ENCODE measurements at regions not wholly inside any gene's neighbourhood (a gene's known extent, or its start where the extent isn't known, plus 50 kb on each side); places are given as distances from the start of the nearest gene placed in this dataset.
"Not testable (repeated sequence)": the region's sequence is repeated elsewhere in the genome, so short reads cannot be mapped to it uniquely, and the experiment has no call there.

DNA sequence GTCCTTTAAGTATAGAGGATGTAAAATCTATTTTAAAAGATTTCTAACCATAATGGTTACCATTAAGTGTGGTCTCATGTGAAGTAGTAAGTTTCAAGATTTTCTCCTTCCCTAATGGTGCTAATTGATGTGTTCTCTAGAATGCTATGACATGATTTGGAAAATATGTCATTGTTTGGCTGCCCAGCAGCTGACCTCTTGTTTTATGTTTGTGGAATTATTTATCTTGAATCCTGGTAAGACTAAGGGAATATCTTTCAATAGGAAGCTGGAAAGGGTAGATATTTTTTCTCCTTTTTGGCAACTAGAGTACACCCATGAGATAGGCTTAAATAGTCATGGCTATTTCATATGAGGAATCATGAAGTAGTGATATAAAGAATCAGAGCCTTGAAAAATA lies 139.8 kb upstream of the CHODL start:
- no peak for DNase-seq (ENCODE audit: low spot score)

DNA sequence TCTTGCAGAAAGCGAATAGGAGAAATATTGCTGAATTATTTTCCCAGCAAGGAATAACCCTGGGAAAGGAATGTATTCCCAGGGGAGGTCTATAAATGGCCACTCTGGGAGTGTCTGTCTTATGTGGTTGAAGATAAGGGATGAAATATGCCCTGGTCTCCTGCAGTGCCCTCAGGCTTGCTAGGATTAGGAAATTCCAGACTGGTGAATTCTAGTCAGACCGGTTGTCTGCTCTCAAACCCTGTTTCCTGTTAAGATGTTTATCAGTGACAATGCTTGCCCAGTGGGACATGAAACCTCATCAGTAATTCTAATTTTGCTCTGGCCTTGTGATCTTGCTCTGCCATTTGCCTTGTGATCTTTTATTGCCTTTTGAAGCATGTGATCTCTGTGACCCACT lies 148.2 kb upstream of the CHODL start:
- not testable (repeated sequence) for DNase-seq (ENCODE audit: low spot score)

DNA sequence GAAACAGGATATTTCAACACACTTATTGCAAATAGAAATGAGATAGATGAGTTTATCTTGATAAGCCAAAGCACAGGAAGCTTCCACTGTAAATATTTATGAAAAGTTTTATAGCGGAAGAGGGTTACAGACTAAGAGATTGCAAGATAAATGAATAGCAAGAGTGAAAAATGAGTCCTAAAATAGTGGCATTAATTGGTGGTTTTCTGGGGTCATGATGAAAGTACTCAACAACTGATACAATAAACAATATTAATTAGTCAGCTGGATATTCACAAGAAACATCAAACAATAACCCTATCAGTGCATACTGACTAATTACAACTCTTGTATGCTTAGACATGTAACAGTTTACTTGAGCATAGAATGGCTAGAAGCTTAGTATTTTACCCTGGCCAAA lies 154.8 kb upstream of the CHODL start:
- no peak for DNase-seq (ENCODE audit: low spot score)

DNA sequence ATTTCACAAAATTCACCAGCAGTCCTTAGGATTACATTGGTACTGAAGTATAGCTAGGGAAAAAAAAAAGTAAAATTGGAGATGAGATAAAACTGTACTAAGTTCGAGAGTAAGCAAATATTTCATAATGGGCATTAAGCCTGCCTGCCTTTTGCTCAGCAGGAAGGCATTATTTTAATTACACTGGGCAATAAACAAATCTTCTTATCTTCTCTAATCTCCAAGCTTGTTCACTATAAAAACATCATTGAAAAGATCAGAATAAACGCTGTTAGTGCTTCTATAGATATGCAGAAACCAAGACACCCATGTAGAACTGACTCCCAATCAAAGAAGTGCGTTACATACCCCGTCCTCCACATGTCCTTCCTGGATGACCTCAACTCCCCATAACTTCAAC lies 174.2 kb upstream of the CHODL start:
- no peak for DNase-seq (ENCODE audit: low spot score)

DNA sequence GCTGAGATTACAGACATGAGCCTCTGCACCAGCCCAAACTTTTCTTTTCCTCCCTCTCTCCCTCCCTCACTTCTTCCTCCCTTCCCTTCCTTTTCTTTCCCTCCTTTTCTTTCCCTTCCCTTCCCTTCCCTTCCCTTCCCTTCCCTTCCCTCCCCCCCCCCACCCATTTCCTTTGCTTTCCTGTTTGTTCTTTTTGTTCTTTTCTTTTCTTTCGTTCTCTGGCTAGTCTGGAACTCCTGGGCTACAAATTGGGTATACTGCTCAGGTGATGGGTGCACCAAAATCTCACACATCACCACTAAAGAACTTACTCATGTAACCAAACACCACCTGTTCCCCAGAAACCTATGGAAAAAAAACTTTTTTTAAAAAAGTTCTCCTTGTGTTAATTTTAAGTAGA lies 174.8 kb upstream of the CHODL start:
- DNase-seq (ENCODE audit: low spot score): no peak

DNA sequence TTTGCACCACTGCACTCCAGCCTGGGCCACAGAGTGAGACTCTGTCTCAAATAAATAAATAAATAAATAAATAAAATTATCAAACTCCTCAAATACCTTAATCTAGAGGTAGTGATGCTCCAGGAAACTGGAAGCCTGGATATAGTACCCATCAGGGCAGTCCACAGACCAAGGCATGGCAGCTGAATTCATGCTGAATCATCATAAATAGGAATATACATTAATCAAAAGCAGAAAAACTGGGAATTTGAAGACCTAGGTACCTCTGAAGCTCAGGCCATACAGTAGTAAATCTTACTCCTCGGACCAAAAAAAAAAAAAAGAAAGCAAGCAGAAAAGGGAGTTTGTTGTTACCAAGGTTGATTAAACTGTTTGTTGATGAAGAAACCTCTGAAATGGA lies 184.2 kb upstream of the CHODL start:
- no peak for DNase-seq (ENCODE audit: low spot score)

DNA sequence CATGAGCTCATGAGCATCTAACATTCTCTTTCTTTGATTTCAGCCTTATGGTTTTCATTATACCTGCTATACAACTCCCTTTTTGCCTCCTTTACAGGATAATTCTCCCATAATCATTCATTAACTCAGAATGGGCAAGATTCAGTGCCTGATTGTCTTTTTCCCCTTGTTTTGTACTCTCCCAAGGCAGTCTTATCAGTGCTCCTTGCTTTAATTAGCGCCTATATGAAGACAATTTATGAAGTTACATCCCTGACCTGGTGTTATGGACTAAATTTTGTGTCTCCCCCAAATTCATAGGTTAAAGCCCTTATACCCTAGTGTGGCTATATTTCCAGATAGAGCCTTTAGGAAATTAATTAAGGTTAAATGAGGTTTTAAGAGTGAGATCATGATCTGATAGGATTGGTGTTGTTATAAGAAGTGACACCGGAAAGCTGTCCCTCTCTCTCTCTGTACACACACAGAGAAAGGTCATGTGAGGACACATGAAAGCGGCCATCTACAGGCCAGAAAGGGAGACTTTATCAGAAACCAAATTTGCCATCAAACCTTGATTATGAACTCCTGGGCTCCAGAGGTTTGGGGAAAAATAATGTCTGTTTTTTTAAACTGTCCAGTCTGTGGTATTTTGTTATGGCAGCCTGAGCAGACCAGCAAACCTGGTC lies 185.8 kb upstream of the CHODL start:
- no peak for DNase-seq (ENCODE audit: low spot score)

DNA sequence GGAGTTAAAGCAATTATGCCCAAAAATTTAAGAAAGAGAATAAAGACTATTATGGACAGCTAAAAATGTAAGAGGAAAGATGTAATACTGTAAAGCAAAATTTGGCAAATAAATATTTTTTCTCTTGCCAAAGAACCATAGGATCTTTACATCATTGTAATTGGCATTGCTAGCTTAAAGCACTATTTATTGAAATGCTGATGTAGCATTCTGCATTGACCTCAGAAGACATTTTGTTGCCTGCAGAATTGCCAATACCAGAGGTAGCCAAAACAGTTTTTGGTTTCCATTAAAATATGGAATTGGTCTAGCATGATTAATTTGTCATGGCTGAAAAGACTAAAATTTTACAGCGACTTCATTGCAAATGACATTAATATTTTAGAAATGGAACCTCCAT lies 191.5 kb upstream of the CHODL start:
- no peak for DNase-seq (ENCODE audit: low spot score)

DNA sequence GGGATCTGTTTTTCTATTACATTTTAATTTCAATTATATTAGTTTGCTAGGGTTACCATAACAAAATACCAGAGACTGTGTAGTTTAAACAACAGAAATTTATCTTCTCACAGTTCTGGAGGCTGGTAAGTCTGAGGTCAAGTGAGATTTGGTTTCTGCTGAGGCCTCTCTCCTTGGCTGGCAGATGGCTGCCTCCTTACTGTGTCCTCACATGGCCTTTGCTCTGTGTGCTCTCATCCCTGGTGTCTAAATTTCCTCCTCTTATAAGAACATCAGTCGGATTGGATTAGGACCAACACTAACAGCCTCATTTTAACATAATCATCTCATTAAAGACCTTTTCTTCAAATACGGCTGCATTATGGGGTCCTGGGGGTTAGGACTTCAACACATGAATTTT lies 195.2 kb upstream of the CHODL start:
- DNase-seq (ENCODE audit: low spot score): no peak

DNA sequence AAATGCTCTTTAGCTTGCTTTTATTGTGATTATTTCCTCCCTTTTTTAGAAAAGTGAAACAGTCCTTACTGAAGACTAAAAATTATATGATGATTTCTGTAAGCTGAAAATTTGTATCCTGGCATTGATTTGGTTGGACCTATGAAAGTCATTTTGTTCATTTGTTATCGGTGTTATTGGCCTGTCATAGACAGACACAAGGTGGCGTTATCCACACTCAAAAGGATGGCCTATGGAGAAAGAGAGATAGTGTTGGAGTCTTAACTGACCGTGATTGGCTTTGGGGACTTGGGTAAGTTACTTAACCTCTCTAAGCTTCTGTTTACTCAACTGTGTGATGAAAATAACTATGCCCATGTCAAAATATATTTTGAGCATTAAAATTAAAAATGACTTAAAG lies 203.6 kb upstream of the CHODL start:
- peak; percentile 63 for DNase-seq (ENCODE audit: low spot score)

DNA sequence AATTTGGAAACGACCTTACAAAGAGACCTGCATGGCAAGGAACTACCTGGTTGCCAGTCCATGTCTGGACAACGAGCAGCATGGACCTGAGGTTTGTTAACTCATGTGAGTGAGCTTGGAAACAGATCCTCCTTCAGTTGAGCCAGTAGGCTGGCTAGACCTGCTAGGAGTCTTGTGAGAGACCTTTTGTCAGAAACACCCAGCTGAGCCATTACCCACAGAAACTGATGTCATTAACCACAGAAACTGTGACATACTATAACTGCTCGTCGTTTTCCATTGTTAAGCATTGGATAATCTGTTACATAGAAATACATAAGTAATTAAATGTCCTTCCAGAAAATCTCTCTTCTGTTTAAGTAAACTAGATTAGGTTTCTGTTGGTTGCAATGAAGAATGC lies 211.1 kb upstream of the C21orf91 start:
- DNase-seq (ENCODE audit: low spot score): no peak

DNA sequence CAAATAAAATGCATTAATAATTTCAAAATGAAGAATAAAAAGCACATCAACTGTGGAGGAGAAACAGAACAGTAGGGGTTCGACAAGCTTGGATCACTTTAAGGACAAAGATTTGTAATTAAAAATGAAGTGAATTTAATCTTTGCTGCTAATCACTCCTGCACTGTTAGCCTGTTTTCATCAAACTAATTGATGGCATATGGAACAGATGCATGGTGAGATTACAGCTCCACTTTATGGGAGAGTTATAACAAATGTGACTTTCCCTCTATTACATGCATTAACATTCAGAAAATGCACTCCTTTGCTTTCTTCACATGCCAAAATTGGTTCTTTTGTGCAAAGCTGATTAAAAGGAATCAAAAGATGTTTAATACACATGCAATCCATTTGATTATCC lies 207.2 kb upstream of the C21orf91 start:
- DNase-seq (ENCODE audit: low spot score): no peak

DNA sequence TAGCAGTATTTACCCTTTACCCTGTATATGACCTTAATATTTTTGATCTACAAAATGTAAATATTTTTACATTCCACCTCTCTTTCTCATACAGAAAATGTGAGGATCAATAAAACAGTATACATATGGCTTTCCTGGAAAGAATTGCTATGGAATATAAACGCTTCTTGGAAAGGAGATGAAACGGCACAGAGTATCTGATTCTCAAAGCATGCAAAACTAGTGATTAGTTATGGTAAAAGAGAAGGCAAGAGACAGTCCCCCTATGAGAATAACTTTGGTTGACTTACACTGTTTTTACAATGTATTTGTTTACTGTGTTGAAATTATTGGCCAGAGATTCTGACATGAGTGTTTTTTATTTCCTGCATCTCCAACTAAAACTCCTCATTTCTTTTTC lies 204.6 kb upstream of the C21orf91 start:
- no peak for DNase-seq (ENCODE audit: low spot score)

DNA sequence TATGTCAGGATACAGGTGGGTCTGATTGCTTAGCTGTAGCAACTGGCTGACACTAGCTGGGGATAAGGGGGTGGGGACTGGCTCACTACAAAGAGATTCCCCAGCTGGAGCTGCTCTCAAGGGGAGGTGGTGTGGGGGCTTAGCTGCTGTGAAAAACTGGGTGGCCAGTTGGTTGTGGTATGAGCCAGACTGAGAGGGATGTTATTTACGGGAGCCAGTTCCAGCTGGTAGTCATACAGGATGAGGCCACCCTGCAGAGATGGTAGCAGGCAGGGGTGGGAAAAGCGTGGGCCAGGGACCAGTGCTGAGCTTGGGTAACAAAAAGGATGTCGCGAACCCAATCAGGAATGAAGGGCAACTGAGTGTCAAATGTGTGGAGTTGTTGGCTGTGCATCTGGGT lies 204.0 kb upstream of the C21orf91 start:
- no peak for DNase-seq (ENCODE audit: low spot score)

DNA sequence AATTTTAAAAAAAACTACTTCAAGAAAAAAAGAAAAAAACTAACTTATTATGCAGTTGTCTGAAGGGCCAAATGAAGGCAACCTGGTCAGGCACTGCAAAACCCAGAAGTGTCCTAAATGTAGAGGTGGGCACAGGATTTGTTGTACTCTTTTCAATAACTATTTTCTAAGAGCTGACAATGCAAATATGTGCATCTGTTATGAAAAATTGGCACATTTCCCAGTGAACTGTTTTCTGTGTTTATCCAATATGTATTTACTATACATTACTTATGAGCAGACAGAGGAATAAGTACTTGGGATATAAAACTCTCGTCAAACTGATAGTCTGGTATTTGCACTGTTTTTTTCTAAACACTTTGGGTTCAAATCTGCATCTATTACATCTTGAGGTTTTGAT lies 188.0 kb upstream of the C21orf91 start:
- DNase-seq (ENCODE audit: low spot score): no peak

DNA sequence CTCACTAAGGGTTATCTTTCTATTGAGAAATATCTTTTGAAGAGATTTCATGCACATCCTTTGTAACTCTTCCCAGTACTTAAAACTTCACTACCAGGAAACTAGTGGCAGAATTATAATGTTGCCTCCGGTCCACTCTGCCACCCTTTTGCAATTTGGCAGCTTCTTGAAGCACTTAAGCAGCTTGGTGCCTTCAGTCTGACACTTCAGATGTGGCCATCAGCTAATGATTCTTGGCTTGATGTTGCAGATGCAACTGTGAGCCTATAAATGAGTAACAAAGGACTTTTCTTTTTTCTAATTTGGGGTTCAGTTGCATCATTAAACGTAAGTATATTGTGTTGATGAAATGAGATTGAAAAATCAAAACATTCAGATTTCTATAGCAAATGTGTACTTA lies 187.5 kb upstream of the C21orf91 start:
- DNase-seq (ENCODE audit: low spot score): no peak

DNA sequence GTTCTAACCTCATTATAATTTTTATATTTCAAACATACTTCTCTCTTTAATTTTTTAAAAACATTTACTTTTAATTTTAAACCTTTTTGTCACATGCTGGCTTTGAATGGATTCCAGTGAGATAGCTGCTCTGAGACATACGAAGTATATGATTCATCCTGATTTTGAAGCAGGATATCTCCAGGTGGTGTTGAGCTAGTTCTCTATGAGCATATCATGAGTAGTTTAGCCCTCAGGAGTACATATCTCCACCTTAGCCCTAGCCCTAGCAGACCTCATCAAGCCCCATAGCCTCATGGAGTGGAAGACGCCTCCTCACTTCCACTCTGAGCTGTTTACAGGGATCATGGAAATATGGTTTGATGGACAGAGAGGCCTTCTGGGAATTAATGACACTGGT lies 183.2 kb upstream of the C21orf91 start:
- DNase-seq (ENCODE audit: low spot score): no peak

DNA sequence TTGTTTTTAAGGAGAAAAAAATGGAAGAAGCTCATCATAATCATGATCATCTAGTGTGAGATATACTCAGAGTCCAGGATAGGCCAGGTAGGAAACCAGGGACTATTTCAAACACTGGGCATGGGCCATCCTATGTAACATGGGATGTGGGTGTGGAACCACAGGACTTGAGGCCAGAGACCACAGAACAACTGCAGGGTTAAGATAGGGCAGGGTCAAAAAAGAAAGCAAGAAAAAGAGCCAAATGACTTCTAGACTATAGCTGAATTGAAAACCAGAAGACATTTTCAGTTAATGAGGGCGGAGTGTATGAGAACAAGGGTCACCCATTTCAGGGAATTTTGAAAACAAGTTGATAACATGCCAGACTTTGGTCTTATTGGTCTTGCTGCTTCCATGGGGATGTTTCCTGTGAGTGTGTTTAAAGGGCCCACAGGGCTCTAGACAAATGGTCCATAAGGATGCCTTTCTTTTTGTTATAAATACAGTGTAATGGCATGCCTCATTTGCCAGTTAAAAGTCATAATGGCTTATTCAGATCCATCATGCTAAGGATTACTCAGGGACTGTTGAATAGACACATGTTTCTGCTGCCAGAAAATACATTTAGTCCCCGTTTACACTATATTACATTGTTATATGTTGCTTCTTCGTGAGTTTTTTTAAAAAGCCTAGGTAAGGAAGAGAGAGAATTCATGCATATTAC lies 182.0 kb upstream of the C21orf91 start:
- no peak for DNase-seq (ENCODE audit: low spot score)

DNA sequence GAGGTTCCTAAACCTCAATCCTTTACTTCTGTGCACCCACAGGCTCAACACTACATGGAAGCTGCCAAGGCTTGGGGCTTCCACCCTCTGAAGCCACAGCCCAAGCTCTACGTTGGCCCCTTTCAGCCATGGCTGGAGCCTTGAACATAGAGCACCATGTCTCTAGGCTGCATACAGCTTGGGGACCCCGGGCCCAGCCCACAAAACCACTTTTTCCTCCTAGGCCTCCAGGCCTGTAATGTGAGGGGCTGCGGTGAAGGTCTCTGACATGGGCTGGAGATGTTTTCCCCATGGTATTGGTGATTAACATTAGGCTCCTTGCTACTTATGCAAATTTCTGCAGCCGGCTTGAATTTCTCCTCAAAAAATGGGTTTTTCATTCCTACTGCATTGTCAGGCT lies 179.4 kb upstream of the C21orf91 start:
- DNase-seq (ENCODE audit: low spot score): not testable (repeated sequence)

DNA sequence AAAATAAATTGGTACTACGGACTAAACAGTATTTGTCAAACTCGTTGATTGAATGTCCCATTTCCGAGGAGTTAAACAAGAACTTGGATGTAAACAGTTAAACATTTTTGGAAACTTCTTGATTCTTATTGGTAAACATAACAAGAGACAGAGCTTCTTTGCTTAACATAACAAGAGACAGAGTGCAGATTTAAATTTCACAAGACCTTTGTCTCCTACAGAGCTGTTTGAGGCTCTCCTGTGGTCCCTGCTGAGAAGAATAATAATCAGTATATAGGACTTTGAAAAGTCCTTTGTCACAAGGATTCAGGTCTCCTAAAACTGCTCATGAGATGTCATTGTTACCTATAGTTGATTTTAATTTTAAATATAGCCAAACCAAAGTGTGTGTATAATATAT lies 170.6 kb upstream of the C21orf91 start:
- no peak for DNase-seq (ENCODE audit: low spot score)

DNA sequence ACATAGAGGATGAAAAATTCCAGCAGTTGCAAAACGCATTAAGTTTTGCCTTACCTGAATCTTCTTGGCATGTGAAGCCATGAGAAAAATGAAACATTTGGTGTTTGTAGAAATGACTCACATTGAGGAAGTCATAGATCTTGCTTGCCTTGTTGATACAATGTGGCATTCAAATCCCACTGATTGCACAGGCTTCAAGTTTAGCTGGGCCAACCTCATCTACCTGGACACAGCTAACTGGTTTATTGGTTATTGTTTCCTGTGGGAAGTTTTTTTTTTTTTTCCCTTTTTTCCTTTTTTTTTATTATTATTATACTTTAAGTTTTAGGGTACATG lies 168.9 kb upstream of the C21orf91 start:
- no peak for DNase-seq (ENCODE audit: low spot score)

DNA sequence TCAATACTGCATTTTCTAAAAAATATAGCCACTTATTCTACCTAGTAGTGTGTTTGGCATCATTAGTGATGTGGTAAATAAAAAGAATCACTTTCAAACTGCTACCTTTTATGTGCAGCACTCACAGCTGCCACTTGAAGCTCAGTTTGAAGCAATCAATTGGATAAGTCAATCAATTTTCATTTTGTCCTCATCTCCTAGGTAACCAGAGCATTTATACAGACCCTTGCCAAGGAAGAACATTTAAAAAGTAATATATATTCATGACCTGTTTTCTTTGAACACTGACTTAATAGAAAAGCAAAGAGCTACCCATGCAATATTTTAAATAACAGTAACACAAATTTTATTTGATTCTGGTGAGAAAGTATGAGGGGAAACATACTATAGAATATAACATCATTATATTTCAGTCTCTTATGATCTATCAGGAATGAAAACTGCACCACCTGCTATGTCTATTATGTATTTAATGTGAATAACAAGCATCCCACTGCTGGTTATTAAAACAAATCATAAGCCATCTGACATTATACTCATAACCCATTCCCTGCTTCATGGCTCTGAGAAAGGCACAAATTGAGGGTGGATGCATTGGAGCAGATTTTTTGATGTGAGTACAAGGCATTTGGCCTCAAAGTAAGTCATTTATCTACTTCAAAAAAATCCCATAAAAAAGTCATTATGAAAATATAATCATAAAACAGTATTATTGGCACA lies 168.4 kb upstream of the C21orf91 start:
- no peak for DNase-seq (ENCODE audit: low spot score)

DNA sequence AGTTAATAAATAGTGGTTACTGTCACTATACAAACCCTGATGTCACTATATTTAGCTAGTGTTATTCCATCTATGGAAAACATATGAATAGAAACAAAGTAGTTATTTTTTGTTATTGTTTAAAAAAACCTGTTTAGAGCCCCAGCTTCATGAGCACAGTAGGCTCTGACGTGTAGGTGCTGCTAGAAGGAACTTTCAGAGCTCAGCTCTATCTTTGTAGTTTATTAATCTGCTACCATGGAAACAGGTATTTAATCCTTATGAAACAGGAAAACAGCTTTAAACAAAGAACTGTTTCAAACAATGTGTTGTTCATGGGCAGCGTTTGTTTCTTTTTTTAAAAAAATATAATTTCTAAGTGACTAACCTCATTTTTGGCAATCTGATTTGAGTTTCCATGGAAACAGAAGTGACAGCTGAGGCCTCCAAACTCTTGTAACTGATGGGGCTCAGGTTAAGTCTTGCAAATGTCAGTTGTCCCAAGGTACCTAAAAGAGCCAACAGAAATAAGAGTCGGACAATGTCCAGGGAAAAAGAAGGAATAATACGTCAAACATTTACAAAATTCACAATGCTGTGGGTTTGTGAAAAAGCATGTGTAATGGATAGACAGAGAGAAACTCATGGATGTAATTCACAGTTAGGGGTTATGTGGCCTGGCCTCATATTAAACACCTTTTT lies 162.0 kb upstream of the C21orf91 start:
- DNase-seq (ENCODE audit: low spot score): no peak
